ENCODE measurements at regions not wholly inside any gene's neighbourhood (a gene's known extent, or its start where the extent isn't known, plus 50 kb on each side); places are given as distances from the start of the nearest gene placed in this dataset.

- TF ChIP-seq CEBPB (IDR thresholded peaks at IDR 0.05) (no peak), RAD21 (IDR thresholded peaks at IDR 0.05; ENCODE audit: low read depth) (no peak), EP300 (IDR thresholded peaks at IDR 0.05; ENCODE audit: borderline replicate concordance) (no peak)
Measured at GRCh38 chr1:164443166-164443565, 115.8 kb upstream of the PBX1 start.

- TF ChIP-seq CREB1 (IDR thresholded peaks at IDR 0.05; ENCODE audit: low read depth) (no peak), TAF1 (IDR thresholded peaks at IDR 0.05; ENCODE audit: low read depth) (no peak), NFIC (IDR thresholded peaks at IDR 0.05) (no peak), EP300 (IDR thresholded peaks at IDR 0.05; ENCODE audit: borderline replicate concordance) (no peak), TEAD4 (IDR thresholded peaks at IDR 0.05) (no peak), ZBTB7A (IDR thresholded peaks at IDR 0.05; ENCODE audit: low read depth) (no peak), CEBPB (IDR thresholded peaks at IDR 0.05) (no peak), FOXM1 (IDR thresholded peaks at IDR 0.05; ENCODE audit: borderline replicate concordance, low read depth) (no peak), RAD21 (IDR thresholded peaks at IDR 0.05; ENCODE audit: low read depth) (no peak), USF1 (IDR thresholded peaks at IDR 0.05) (no peak), TCF12 (IDR thresholded peaks at IDR 0.05; ENCODE audit: low read depth) (no peak), MAX (IDR thresholded peaks at IDR 0.05) (no peak)
Measured at GRCh38 chr1:164443836-164444235, 115.1 kb upstream of the PBX1 start.

GRCh38 chr1:164446020-164446419 is 113.0 kb upstream of the PBX1 start:
- TF ChIP-seq TAF1 (IDR thresholded peaks at IDR 0.05; ENCODE audit: low read depth) (no peak), FOXM1 (IDR thresholded peaks at IDR 0.05; ENCODE audit: borderline replicate concordance, low read depth) (no peak), MAX (IDR thresholded peaks at IDR 0.05) (no peak), TCF12 (IDR thresholded peaks at IDR 0.05; ENCODE audit: low read depth) (no peak), NFIC (IDR thresholded peaks at IDR 0.05) (no peak), RAD21 (IDR thresholded peaks at IDR 0.05; ENCODE audit: low read depth) (no peak), EGR1 (IDR thresholded peaks at IDR 0.05) (no peak), REST (IDR thresholded peaks at IDR 0.05; ENCODE audit: low read depth) (no peak), EP300 (IDR thresholded peaks at IDR 0.05; ENCODE audit: borderline replicate concordance) (no peak), YY1 (IDR thresholded peaks at IDR 0.05; ENCODE audit: low read depth) (no peak), CREB1 (IDR thresholded peaks at IDR 0.05; ENCODE audit: low read depth) (no peak), ZBTB7A (IDR thresholded peaks at IDR 0.05; ENCODE audit: low read depth) (no peak), USF1 (IDR thresholded peaks at IDR 0.05) (no peak), TEAD4 (IDR thresholded peaks at IDR 0.05) (no peak), CEBPB (IDR thresholded peaks at IDR 0.05) (no peak)

- TF ChIP-seq YY1 (IDR thresholded peaks at IDR 0.05; ENCODE audit: low read depth): no peak
- no peak for TF ChIP-seq TEAD4 (IDR thresholded peaks at IDR 0.05)
- TF ChIP-seq NFIC (IDR thresholded peaks at IDR 0.05): no peak
- TF ChIP-seq REST (IDR thresholded peaks at IDR 0.05; ENCODE audit: low read depth): no peak
- TF ChIP-seq ZBTB7A (IDR thresholded peaks at IDR 0.05; ENCODE audit: low read depth): no peak
- TF ChIP-seq MAX (IDR thresholded peaks at IDR 0.05): no peak
- TF ChIP-seq EGR1 (IDR thresholded peaks at IDR 0.05): no peak
- TF ChIP-seq FOXM1 (IDR thresholded peaks at IDR 0.05; ENCODE audit: borderline replicate concordance, low read depth): no peak
- TF ChIP-seq USF1 (IDR thresholded peaks at IDR 0.05): no peak
- no peak for TF ChIP-seq CEBPB (IDR thresholded peaks at IDR 0.05)
- TF ChIP-seq CREB1 (IDR thresholded peaks at IDR 0.05; ENCODE audit: low read depth): no peak
- no peak for TF ChIP-seq RAD21 (IDR thresholded peaks at IDR 0.05; ENCODE audit: low read depth)
- TF ChIP-seq EP300 (IDR thresholded peaks at IDR 0.05; ENCODE audit: borderline replicate concordance): no peak
- no peak for TF ChIP-seq TCF12 (IDR thresholded peaks at IDR 0.05; ENCODE audit: low read depth)
- no peak for TF ChIP-seq TAF1 (IDR thresholded peaks at IDR 0.05; ENCODE audit: low read depth)
Measured at GRCh38 chr1:164452549-164452948, 106.4 kb upstream of the PBX1 start.

- TF ChIP-seq USF1 (IDR thresholded peaks at IDR 0.05) (no peak), FOXM1 (IDR thresholded peaks at IDR 0.05; ENCODE audit: borderline replicate concordance, low read depth) (no peak), EGR1 (IDR thresholded peaks at IDR 0.05) (no peak), EP300 (IDR thresholded peaks at IDR 0.05; ENCODE audit: borderline replicate concordance) (no peak), TEAD4 (IDR thresholded peaks at IDR 0.05) (no peak)
Measured at GRCh38 chr1:164456272-164456671, 102.7 kb upstream of the PBX1 start.
